Neural progenitor cell (in vitro differentiated cells): ENCODE measurements at regions not wholly inside any gene's neighbourhood (a gene's known extent, or its start where the extent isn't known, plus 50 kb on each side); places are given as distances from the start of the nearest gene placed in this dataset.
"Not testable (repeated sequence)": the region's sequence is repeated elsewhere in the genome, so short reads cannot be mapped to it uniquely, and the experiment has no call there.

Experiments used
- DNase-seq: peaks from one replicate; pipeline ENCODE4 v3.0.0-alpha.2; 2016; ENCODE audit warnings: low spot score
- H2AFZ ChIP-seq: fragments of 200-600 bp; sonication (generic); replicated peaks from 2 replicates; pipeline ENCODE4 v1.6.1; 2016; ENCODE audit warnings: antibody characterized with exemption
- H3F3A ChIP-seq: fragments of 200-600 bp; sonication (generic); 2 replicates; pipeline ENCODE4 v1.6.1; 2016; ENCODE audit warnings: antibody characterized with exemption, low read depth
- H3K27ac ChIP-seq: fragments of 200-600 bp; sonication (generic); 2 replicates; pipeline ENCODE4 v1.5.1; 2016; ENCODE audit warnings: mild to moderate bottlenecking
- H3K27me3 ChIP-seq: fragments of 200-600 bp; sonication (generic); 2 replicates; pipeline ENCODE4 v1.6.1; 2016; ENCODE audit warnings: mild to moderate bottlenecking, moderate library complexity
- H3K36me3 ChIP-seq: fragments of 200-600 bp; sonication (generic); 2 replicates; pipeline ENCODE4 v1.5.1; 2016
- H3K4me1 ChIP-seq: fragments of 200-600 bp; sonication (generic); 2 replicates; pipeline ENCODE4 v1.6.1; 2016; ENCODE audit warnings: mixed run types
- H3K4me2 ChIP-seq: fragments of 200-600 bp; sonication (generic); 2 replicates; pipeline ENCODE4 v1.6.1; 2016
- H3K4me3 ChIP-seq: fragments of 200-600 bp; sonication (generic); 2 replicates; pipeline ENCODE4 v1.5.1; 2016
- H3K79me2 ChIP-seq: fragments of 200-600 bp; sonication (generic); 2 replicates; pipeline ENCODE4 v1.6.1; 2016; ENCODE audit warnings: low read depth
- H3K9ac ChIP-seq: fragments of 200-600 bp; sonication (generic); 2 replicates; pipeline ENCODE4 v1.6.1; 2016
- H3K9me3 ChIP-seq: fragments of 200-600 bp; sonication (generic); 2 replicates; pipeline ENCODE4 v1.5.1; 2016; ENCODE audit warnings: low read depth
- H4K20me1 ChIP-seq: fragments of 200-600 bp; sonication (generic); 2 replicates; pipeline ENCODE4 v1.6.1; 2016; ENCODE audit warnings: low read depth
- H3K27ac Mint-ChIP-seq: 3 replicates; pipeline ENCODE4 v1.8.0; 2021; ENCODE audit warnings: mixed read lengths
- H3K27me3 Mint-ChIP-seq: 2 replicates; pipeline ENCODE4 v1.8.0; 2022; ENCODE audit warnings: low read depth, mild to moderate bottlenecking, inconsistent platforms, moderate library complexity, mixed read lengths; ENCODE audit not compliant: insufficient read depth
- H3K36me3 Mint-ChIP-seq: 3 replicates; pipeline ENCODE4 v1.8.0; 2021; ENCODE audit warnings: mixed read lengths
- H3K4me1 Mint-ChIP-seq: 3 replicates; pipeline ENCODE4 v1.8.0; 2021; ENCODE audit warnings: mixed read lengths
- H3K4me3 Mint-ChIP-seq: 3 replicates; pipeline ENCODE4 v1.8.0; 2021; ENCODE audit warnings: mild to moderate bottlenecking, moderate library complexity, mixed read lengths
- H3K9me3 Mint-ChIP-seq: 3 replicates; pipeline ENCODE4 v1.8.0; 2020; ENCODE audit warnings: mixed read lengths
- CTCF ChIP-seq: fragments of 200-600 bp; sonication (generic); IDR thresholded peaks from 2 replicates; pipeline ENCODE4 v1.5.1; 2017; ENCODE audit warnings: antibody characterized with exemption, mild to moderate bottlenecking
- EZH2 ChIP-seq: fragments of 200-600 bp; sonication (generic); IDR thresholded peaks from 2 replicates; pipeline ENCODE4 v1.6.1; 2017; ENCODE audit warnings: antibody characterized with exemption, mild to moderate bottlenecking, moderate library complexity
- EZH2phosphoT487 ChIP-seq: fragments of 200-600 bp; sonication (generic); IDR thresholded peaks from 2 replicates; pipeline ENCODE4 v1.6.1; 2017; ENCODE audit warnings: antibody characterized with exemption

GRCh38 chr5:174793684-174794328 lies 69.4 kb downstream of the MSX2 start:
- peaks cover 16% of the 10 kb centered on the region for H3K27me3 ChIP-seq
- Mint-ChIP-seq H3K9me3 (no peaks in the 10 kb centered on the region), H3K27ac (no peak overlapping the region), H3K4me3 (peak overlapping the region; percentile 53), H3K36me3 (no peaks in the 10 kb centered on the region), H3K4me1 (peaks cover 37% of the 10 kb centered on the region), H3K27me3 (peaks cover 4% of the 10 kb centered on the region)
- no peaks in the 10 kb centered on the region for H3K9me3 ChIP-seq
- H3K79me2 ChIP-seq = no peaks in the 10 kb centered on the region
- no peaks in the 10 kb centered on the region for H4K20me1 ChIP-seq
- H3K4me3 ChIP-seq = no peak overlapping the region
- no peak overlapping the region for H3K4me2 ChIP-seq
- no peaks in the 10 kb centered on the region for H3K4me1 ChIP-seq
- TF ChIP-seq CTCF = peak; percentile 94
- TF ChIP-seq EZH2phosphoT487 = no peak
- H3K9ac ChIP-seq = no peak overlapping the region
- no peaks in the 10 kb centered on the region for H3F3A ChIP-seq
- no peak overlapping the region for H3K27ac ChIP-seq
- DNase-seq = peak; percentile 89
- H3K36me3 ChIP-seq = no peaks in the 10 kb centered on the region
- H2AFZ ChIP-seq = peak overlapping the region; percentile 73

GRCh38 chr5:174793076-174793475 lies 68.7 kb downstream of the MSX2 start:
- no peaks in the 10 kb centered on the region for H3K4me1 ChIP-seq
- no peak overlapping the region for H3K4me2 ChIP-seq
- H3K4me3 Mint-ChIP-seq = no peak overlapping the region
- H3K9ac ChIP-seq = no peak overlapping the region
- H3K27me3 Mint-ChIP-seq = peaks cover 4% of the 10 kb centered on the region
- DNase-seq = no peak
- H4K20me1 ChIP-seq = no peaks in the 10 kb centered on the region
- H3K4me3 ChIP-seq = no peak overlapping the region
- H3K79me2 ChIP-seq = no peaks in the 10 kb centered on the region
- H3K9me3 Mint-ChIP-seq = no peaks in the 10 kb centered on the region
- TF ChIP-seq EZH2 = no peak
- TF ChIP-seq CTCF = no peak
- TF ChIP-seq EZH2phosphoT487 = no peak
- no peaks in the 10 kb centered on the region for H3K36me3 ChIP-seq
- H3K36me3 Mint-ChIP-seq = no peaks in the 10 kb centered on the region
- peak overlapping the region; percentile 73 for H2AFZ ChIP-seq
- H3K9me3 ChIP-seq = no peaks in the 10 kb centered on the region
- no peaks in the 10 kb centered on the region for H3F3A ChIP-seq
- no peak overlapping the region for H3K27ac Mint-ChIP-seq
- H3K4me1 Mint-ChIP-seq = peaks cover 29% of the 10 kb centered on the region
- peaks cover 16% of the 10 kb centered on the region for H3K27me3 ChIP-seq
- no peak overlapping the region for H3K27ac ChIP-seq

- H3F3A ChIP-seq, H3K4me3 ChIP-seq, H3K9ac ChIP-seq, H3K9me3 ChIP-seq, H3K27ac ChIP-seq, H3K4me2 ChIP-seq, H3K27me3 Mint-ChIP-seq, H2AFZ ChIP-seq, DNase-seq, H4K20me1 ChIP-seq, H3K79me2 ChIP-seq, H3K9me3 Mint-ChIP-seq, H3K36me3 ChIP-seq, H3K36me3 Mint-ChIP-seq, H3K4me3 Mint-ChIP-seq, H3K27ac Mint-ChIP-seq, H3K4me1 ChIP-seq: not testable (repeated sequence)
- peaks cover 16% of the 10 kb centered on the region for H3K27me3 ChIP-seq
- H3K4me1 Mint-ChIP-seq = peaks cover 28% of the 10 kb centered on the region
Measured at GRCh38 chr5:174792265-174792664, 67.9 kb downstream of the MSX2 start.

GRCh38 chr5:174790906-174791305 lies 66.5 kb downstream of the MSX2 start:
- H3K4me1 ChIP-seq = no peaks in the 10 kb centered on the region
- H3K27ac ChIP-seq = no peak overlapping the region
- TF ChIP-seq CTCF (no peak), EZH2 (no peak), EZH2phosphoT487 (no peak)
- no peak overlapping the region for H2AFZ ChIP-seq
- Mint-ChIP-seq H3K27me3 (peaks cover 4% of the 10 kb centered on the region), H3K27ac (no peak overlapping the region), H3K9me3 (peaks cover 6% of the 10 kb centered on the region), H3K4me3 (no peak overlapping the region), H3K4me1 (peaks cover 28% of the 10 kb centered on the region), H3K36me3 (no peaks in the 10 kb centered on the region)
- no peaks in the 10 kb centered on the region for H3F3A ChIP-seq
- no peaks in the 10 kb centered on the region for H3K9me3 ChIP-seq
- no peak overlapping the region for H3K4me2 ChIP-seq
- H3K4me3 ChIP-seq = no peak overlapping the region
- no peaks in the 10 kb centered on the region for H3K36me3 ChIP-seq
- H3K27me3 ChIP-seq = peaks cover 16% of the 10 kb centered on the region
- no peaks in the 10 kb centered on the region for H4K20me1 ChIP-seq
- no peak overlapping the region for H3K9ac ChIP-seq
- H3K79me2 ChIP-seq = no peaks in the 10 kb centered on the region
- no peak for DNase-seq
